ENCODE measurements at regions not wholly inside any gene's neighbourhood (a gene's known extent, or its start where the extent isn't known, plus 50 kb on each side); places are given as distances from the start of the nearest gene placed in this dataset.

DNA sequence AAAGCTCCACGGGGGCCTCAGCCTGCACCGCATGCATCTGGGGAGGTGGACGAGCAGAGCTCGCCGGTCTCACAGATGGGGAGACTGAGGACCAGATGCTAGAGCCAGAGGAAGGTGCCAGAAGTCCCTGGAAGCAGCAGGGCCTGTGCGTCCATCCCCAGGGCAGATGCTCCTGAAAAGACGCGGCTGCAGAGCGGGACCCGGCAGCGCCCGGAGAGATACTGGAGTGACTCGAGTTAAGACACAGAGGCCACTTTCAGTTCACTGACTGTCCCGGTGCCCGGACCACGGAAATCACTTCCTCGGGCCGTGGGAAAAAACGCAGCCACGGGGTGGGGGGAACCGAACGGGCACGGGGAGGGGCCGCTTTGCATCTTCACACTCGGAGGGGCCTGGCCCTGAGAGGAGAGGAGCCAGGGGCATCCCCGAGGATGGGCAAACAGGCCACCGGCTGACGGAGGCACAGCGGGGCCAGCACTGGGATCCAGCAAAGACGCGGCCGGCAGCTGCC is 85.4 kb downstream of the FOXL3 start:
- no peak for TF ChIP-seq POLR2A (IDR thresholded peaks at IDR 0.05)
- TF ChIP-seq, protein P1, sequence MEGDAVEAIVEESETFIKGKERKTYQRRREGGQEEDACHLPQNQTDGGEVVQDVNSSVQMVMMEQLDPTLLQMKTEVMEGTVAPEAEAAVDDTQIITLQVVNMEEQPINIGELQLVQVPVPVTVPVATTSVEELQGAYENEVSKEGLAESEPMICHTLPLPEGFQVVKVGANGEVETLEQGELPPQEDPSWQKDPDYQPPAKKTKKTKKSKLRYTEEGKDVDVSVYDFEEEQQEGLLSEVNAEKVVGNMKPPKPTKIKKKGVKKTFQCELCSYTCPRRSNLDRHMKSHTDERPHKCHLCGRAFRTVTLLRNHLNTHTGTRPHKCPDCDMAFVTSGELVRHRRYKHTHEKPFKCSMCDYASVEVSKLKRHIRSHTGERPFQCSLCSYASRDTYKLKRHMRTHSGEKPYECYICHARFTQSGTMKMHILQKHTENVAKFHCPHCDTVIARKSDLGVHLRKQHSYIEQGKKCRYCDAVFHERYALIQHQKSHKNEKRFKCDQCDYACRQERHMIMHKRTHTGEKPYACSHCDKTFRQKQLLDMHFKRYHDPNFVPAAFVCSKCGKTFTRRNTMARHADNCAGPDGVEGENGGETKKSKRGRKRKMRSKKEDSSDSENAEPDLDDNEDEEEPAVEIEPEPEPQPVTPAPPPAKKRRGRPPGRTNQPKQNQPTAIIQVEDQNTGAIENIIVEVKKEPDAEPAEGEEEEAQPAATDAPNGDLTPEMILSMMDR (IDR thresholded peaks at IDR 0.05), result no peak
- Histone ChIP-seq H3K9me3 (no peaks in the 10 kb centered on the region), H3K27me3 (no peaks in the 10 kb centered on the region), H3K36me3 (no peaks in the 10 kb centered on the region), H3K27ac (no peak overlapping the region), H3K4me3 (replicated peaks in 1 of 3) (no peak overlapping the region), H3K4me1 (peaks cover 10 to 15% of the 10 kb centered on the region in 2 donors)
- WGBS, 2 donors, result 89 to 90% methylated on average over 26 to 32 of the region's 32 CpGs
- DNase-seq, result peak in 1 of 2 donors; percentile 0
- intact Hi-C loops (cut with DNase I), result no loop called here

DNA sequence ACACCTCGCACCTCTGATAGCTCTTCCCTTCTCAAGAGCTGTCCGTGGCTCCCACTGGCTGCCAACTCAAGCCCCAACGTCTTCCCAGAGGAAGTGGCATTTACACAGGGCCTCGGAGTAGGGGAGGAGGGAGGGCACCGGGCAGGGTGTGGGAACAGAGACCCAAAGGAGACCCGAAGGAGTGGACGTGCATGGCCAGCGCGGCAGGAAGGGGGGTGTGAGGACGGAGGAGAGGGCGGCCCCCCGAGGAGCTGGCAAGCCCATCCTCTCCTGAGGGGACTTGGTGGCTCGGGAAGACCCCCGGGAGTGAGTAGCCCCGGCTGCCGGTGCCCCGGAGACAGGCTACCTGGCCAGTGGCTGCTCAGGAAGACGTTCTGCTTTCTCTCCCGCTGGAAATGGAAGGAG is 85.9 kb downstream of the FOXL3 start:
- intact Hi-C loops (cut with DNase I), result no loop called here
- Histone ChIP-seq H3K4me1 (peaks cover 10 to 15% of the 10 kb centered on the region in 2 donors), H3K9me3 (no peaks in the 10 kb centered on the region), H3K36me3 (no peaks in the 10 kb centered on the region), H3K4me3 (replicated peaks in 1 of 3) (no peak overlapping the region), H3K27ac (no peak overlapping the region), H3K27me3 (no peaks in the 10 kb centered on the region)
- DNase-seq, result peak in 1 of 2 donors; percentile 1
- WGBS, 2 donors, result 60 to 70% methylated on average over 18 to 19 of the region's 19 CpGs
- no peak for TF ChIP-seq POLR2A (IDR thresholded peaks at IDR 0.05)
- TF ChIP-seq, protein P1 (IDR thresholded peaks at IDR 0.05), result no peak

DNA sequence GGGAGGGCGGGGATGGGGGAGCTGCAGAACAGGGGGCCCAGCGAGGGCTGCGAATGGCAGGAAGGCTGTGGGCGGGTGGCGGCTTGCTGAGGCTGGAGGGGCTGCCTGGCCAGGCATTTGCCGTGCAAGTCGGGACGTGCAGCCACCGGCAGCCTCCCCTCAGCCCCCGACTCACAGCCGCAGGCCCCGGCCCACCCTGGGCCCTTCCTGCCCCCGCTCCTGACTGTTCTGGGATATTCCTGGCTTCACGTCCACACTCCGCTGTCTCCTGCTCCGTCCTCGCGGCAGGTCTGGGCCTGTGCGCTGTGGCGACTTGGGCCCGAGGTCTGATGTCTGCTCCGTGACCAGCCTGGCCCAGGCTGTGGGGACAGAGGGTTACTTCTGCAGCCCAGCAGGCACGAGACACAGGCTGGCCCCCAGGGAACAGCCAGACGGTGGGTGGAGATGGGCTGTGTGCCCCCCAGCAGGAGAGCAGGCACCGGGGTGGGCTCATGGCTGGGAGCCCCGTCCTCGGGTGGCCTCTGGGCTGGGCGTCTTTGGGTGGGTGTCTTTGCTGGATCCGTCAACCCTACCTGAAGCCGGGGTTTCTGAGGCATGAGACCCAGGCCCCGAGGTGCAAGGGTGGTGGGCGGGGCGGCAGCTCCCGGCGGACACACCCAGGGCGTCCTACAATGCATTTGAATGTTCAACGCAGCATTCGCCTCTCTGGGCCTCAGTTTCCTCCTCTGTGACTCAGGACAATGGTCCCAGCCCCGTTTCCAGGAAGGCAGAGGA is 86.5 kb downstream of the FOXL3 start:
- Histone ChIP-seq H3K27ac (no peak overlapping the region), H3K27me3 (no peaks in the 10 kb centered on the region), H3K4me3 (replicated peaks in 1 of 3) (no peak overlapping the region), H3K4me1 (peaks cover 10 to 15% of the 10 kb centered on the region in 2 donors), H3K36me3 (no peaks in the 10 kb centered on the region), H3K9me3 (no peaks in the 10 kb centered on the region)
- TF ChIP-seq, protein P1 (IDR thresholded peaks at IDR 0.05), result no peak
- WGBS, 2 donors, result 51 to 76% methylated on average over 13 to 26 of the region's 39 CpGs
- DNase-seq, result peak in 1 of 2 donors; percentile 2
- intact Hi-C loops (cut with DNase I), result no loop called here

DNA sequence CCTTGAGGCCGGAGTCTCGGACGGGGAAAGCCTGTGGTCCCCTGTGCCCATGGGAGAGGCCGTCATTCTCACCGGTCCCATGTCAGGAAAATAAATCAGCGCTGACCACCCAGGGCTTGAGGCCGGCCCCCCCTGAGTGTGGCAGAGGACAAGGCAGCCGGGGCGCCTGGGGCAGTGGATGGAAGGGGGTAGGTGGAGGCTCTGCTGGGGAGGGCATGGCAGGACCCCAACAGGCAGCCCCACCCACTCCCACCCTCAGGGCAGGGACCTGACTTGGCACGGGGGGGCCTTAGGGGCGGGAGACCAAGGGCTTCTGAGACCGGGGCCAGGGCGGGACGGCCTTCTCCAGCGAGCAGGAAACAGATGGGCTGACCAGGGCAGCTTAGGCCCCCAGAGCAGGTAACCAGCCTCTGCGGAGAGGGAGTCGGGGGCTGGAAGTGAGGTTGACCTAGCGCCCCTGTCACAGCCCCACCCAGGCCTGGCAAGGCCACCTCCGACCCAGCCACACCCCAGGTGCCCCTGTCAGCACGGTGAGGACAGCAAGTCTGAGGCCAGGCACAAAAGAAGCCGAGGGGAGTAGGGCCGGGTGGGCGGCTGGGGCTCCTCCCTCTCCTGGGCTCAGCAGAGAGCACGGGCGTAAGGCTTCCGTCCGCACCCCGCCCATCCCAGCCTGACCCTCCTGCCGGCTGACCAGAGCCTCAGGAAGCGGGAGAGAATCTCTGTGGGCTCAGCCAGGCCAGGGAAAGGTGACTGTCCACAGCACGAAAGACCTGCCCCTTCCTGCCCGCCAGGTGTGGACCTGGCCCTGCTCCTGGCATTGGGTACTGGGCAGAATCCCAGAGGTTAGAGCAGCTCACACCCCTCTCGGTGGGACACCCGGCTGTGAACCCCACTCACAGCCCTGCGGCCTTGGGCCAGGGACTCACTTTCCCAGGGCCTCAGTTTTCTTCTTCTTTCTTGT is 87.4 kb downstream of the FOXL3 start:
- peaks cover 10 to 15% of the 10 kb centered on the region in 2 donors for H3K4me1 ChIP-seq
- no peak overlapping the region for H3K4me3 ChIP-seq (replicated peaks in 1 of 3)
- no peak for TF ChIP-seq POLR2A (IDR thresholded peaks at IDR 0.05)
- TF ChIP-seq, protein P1 (IDR thresholded peaks at IDR 0.05), result no peak
- intact Hi-C loops (cut with DNase I), result no loop called here
- no peaks in the 10 kb centered on the region for H3K9me3 ChIP-seq
- no peak overlapping the region for H3K27ac ChIP-seq
- WGBS, 2 donors, result 77 to 89% methylated on average over 13 to 19 of the region's 35 CpGs
- no peaks in the 10 kb centered on the region for H3K36me3 ChIP-seq
- no peaks in the 10 kb centered on the region for H3K27me3 ChIP-seq
- peak; percentile 21 to 24 for DNase-seq

All from thyroid gland (tissue), 4 donors.